Colonic mucosa (tissue), 4 donors: ENCODE measurements at regions not wholly inside any gene's neighbourhood (a gene's known extent, or its start where the extent isn't known, plus 50 kb on each side); places are given as distances from the start of the nearest gene placed in this dataset.
"Not testable (repeated sequence)": the region's sequence is repeated elsewhere in the genome, so short reads cannot be mapped to it uniquely, and the experiment has no call there.

Experiments
- DNase-seq: peaks from one replicate; pipeline ENCODE4 v3.0.0-alpha.2; 2020
- H3K27ac ChIP-seq: fragments of 200-600 bp; one replicate; pipeline ENCODE4 v1.8.0; 2021
- H3K27me3 ChIP-seq: fragments of 200-600 bp; one replicate; pipeline ENCODE4 v1.8.0; 2021
- H3K36me3 ChIP-seq: fragments of 200-600 bp; one replicate; pipeline ENCODE4 v1.8.0; 2021
- H3K4me1 ChIP-seq: fragments of 200-600 bp; one replicate; pipeline ENCODE4 v1.8.0; 2021; ENCODE audit warnings: mild to moderate bottlenecking
- H3K4me3 ChIP-seq: fragments of 200-600 bp; one replicate; pipeline ENCODE4 v1.8.0; 2021
- H3K9ac ChIP-seq, 2 donors: one replicate each; pipeline ENCODE4 v1.7.0; 2013; ENCODE audit warnings: control low read depth in 2 of 2, low read depth in 2 of 2, low read length in 2 of 2
- H3K9me3 ChIP-seq: fragments of 200-600 bp; one replicate; pipeline ENCODE4 v1.8.0; 2021
- CTCF ChIP-seq: fragments of 200-600 bp; IDR thresholded peaks from one replicate; pipeline ENCODE4 v1.8.0; 2022; ENCODE audit warnings: antibody characterized with exemption, mild to moderate bottlenecking
- intact Hi-C: fragments of 100-400 bp; cut with DNase I; formaldehyde crosslinking; loops from one replicate; pipeline ENCODE4 v1.14.1; 2022
- donor health status: healthy.
- donor health status: DM: no; HTN: no; CAD: no.
- donor health status: DM: no; HTN: no; CAD: no.

GRCh38 chrX:3951859-3952258 lies 238.4 kb upstream of the PRKX start:
- H3K36me3 ChIP-seq: no peaks in the 10 kb centered on the region
- H3K9me3 ChIP-seq: no peaks in the 10 kb centered on the region
- no peak for TF ChIP-seq CTCF
- H3K4me3 ChIP-seq: no peak overlapping the region
- intact Hi-C loops: no loop called here
- no peak overlapping the region for H3K9ac ChIP-seq
- no peak overlapping the region for H3K27ac ChIP-seq
- no peak for DNase-seq
- no peaks in the 10 kb centered on the region for H3K27me3 ChIP-seq
- no peaks in the 10 kb centered on the region for H3K4me1 ChIP-seq

GRCh38 chrX:3950373-3950772 lies 236.9 kb upstream of the PRKX start:
- Histone ChIP-seq H3K36me3 (no peaks in the 10 kb centered on the region), H3K4me3 (no peak overlapping the region), H3K27me3 (no peaks in the 10 kb centered on the region), H3K27ac (no peak overlapping the region), H3K9me3 (no peaks in the 10 kb centered on the region), H3K9ac (no peak overlapping the region), H3K4me1 (no peaks in the 10 kb centered on the region)
- intact Hi-C loops: no loop called here
- no peak for DNase-seq
- no peak for TF ChIP-seq CTCF

GRCh38 chrX:3943965-3944364 lies 230.5 kb upstream of the PRKX start:
- H3K27ac ChIP-seq: no peak overlapping the region
- no peaks in the 10 kb centered on the region for H3K27me3 ChIP-seq
- H3K36me3 ChIP-seq: no peaks in the 10 kb centered on the region
- no peak for DNase-seq
- TF ChIP-seq CTCF: no peak
- no peaks in the 10 kb centered on the region for H3K4me1 ChIP-seq
- no peaks in the 10 kb centered on the region for H3K9me3 ChIP-seq
- no peak overlapping the region for H3K4me3 ChIP-seq
- H3K9ac ChIP-seq: no peak overlapping the region
- intact Hi-C loops: no loop called here

- H3K27ac ChIP-seq: no peak overlapping the region
- no peaks in the 10 kb centered on the region for H3K4me1 ChIP-seq
- intact Hi-C loops: no loop called here
- no peak for DNase-seq
- H3K9me3 ChIP-seq: no peaks in the 10 kb centered on the region
- peak; percentile 28 for TF ChIP-seq CTCF
- H3K4me3 ChIP-seq: no peak overlapping the region
- no peak overlapping the region for H3K9ac ChIP-seq
- no peaks in the 10 kb centered on the region for H3K27me3 ChIP-seq
- no peaks in the 10 kb centered on the region for H3K36me3 ChIP-seq
These were observed 226.7 kb upstream of the PRKX start for GRCh38 chrX:3940000-3940610.

GRCh38 chrX:3938587-3938986 lies 225.1 kb upstream of the PRKX start:
- Histone ChIP-seq H3K27me3 (no peaks in the 10 kb centered on the region), H3K9me3 (no peaks in the 10 kb centered on the region), H3K4me1 (no peaks in the 10 kb centered on the region), H3K9ac (no peak overlapping the region), H3K36me3 (no peaks in the 10 kb centered on the region), H3K27ac (no peak overlapping the region), H3K4me3 (no peak overlapping the region)
- intact Hi-C loops: no loop called here
- no peak for DNase-seq
- no peak for TF ChIP-seq CTCF

- DNase-seq, H3K36me3 ChIP-seq, H3K27ac ChIP-seq, intact Hi-C loops, H3K27me3 ChIP-seq, H3K4me3 ChIP-seq, H3K4me1 ChIP-seq, H3K9me3 ChIP-seq, H3K9ac ChIP-seq: not testable (repeated sequence)
These were observed 221.7 kb upstream of the PRKX start for GRCh38 chrX:3935196-3935595.

- H3K36me3 ChIP-seq, H3K27ac ChIP-seq, H3K9ac ChIP-seq, H3K4me1 ChIP-seq, H3K27me3 ChIP-seq, H3K4me3 ChIP-seq, H3K9me3 ChIP-seq, intact Hi-C loops, DNase-seq: not testable (repeated sequence)
These were observed 207.1 kb upstream of the PRKX start for GRCh38 chrX:3920424-3921017.

GRCh38 chrX:3919668-3920423 lies 206.4 kb upstream of the PRKX start:
- H3K27ac ChIP-seq, H3K9me3 ChIP-seq, H3K4me3 ChIP-seq, H3K9ac ChIP-seq, H3K27me3 ChIP-seq, H3K36me3 ChIP-seq, intact Hi-C loops, DNase-seq, H3K4me1 ChIP-seq: not testable (repeated sequence)
